HEK293T (cell line): ENCODE measurements at regions not wholly inside any gene's neighbourhood (a gene's known extent, or its start where the extent isn't known, plus 50 kb on each side); places are given as distances from the start of the nearest gene placed in this dataset.

Source experiments
- CTCF ChIA-PET: fragments of 350-600 bp; formaldehyde crosslinking; extraction: SDS; loops from one replicate; lab custom pipeline; 2021; ENCODE audit warnings: antibody characterized with exemption, inconsistent platforms; lab: Yijun Ruan, JAX
- POLR2A ChIA-PET: fragments of 350-600 bp; formaldehyde crosslinking; extraction: SDS; loops from one replicate; lab custom pipeline; 2020; ENCODE audit warnings: antibody characterized with exemption, inconsistent platforms; lab: Yijun Ruan, JAX
- DNase-seq: peaks from one replicate; pipeline ENCODE4 v3.0.0; 2012; ENCODE audit warnings: mixed read lengths; ENCODE audit errors: extremely low spot score
- ARNT ChIP-seq: fragments of 450-650 bp; IDR thresholded peaks from 2 replicates; pipeline ENCODE4 v1.6.1; 2017; ENCODE audit warnings: mild to moderate bottlenecking
- BHLHE40 ChIP-seq: fragments of 450-650 bp; IDR thresholded peaks from 2 replicates; pipeline ENCODE4 v1.6.1; 2016; ENCODE audit warnings: mild to moderate bottlenecking, moderate library complexity, borderline replicate concordance
- CTBP1 ChIP-seq: fragments of 450-650 bp; IDR thresholded peaks from 2 replicates; pipeline ENCODE4 v1.6.1; 2016; ENCODE audit warnings: borderline replicate concordance
- ELF4 ChIP-seq: fragments of 450-650 bp; IDR thresholded peaks from 2 replicates; pipeline ENCODE4 v1.6.1; 2017; ENCODE audit warnings: antibody characterized with exemption
- FOXA1 ChIP-seq: fragments of 450-650 bp; IDR thresholded peaks from 2 replicates; pipeline ENCODE4 v1.6.1; 2016; ENCODE audit warnings: mild to moderate bottlenecking
- FOXK2 ChIP-seq: fragments of 450-650 bp; IDR thresholded peaks from 2 replicates; pipeline ENCODE4 v1.6.1; 2016; ENCODE audit warnings: mild to moderate bottlenecking
- FOXM1 ChIP-seq: fragments of 450-650 bp; IDR thresholded peaks from 2 replicates; pipeline ENCODE4 v1.6.1; 2017; ENCODE audit warnings: mild to moderate bottlenecking, borderline replicate concordance
- HDGF ChIP-seq: fragments of 450-650 bp; IDR thresholded peaks from 2 replicates; pipeline ENCODE4 v1.6.1; 2017; ENCODE audit warnings: antibody characterized with exemption, borderline replicate concordance
- L3MBTL2 ChIP-seq: fragments of 450-650 bp; conservative IDR thresholded peaks from 2 replicates; pipeline ENCODE4 v1.6.1; 2016; ENCODE audit warnings: mild to moderate bottlenecking
- LEF1 ChIP-seq: fragments of 450-650 bp; IDR thresholded peaks from 2 replicates; pipeline ENCODE4 v1.6.1; 2017; ENCODE audit warnings: mild to moderate bottlenecking, borderline replicate concordance
- NFRKB ChIP-seq: fragments of 450-650 bp; IDR thresholded peaks from 2 replicates; pipeline ENCODE4 v1.6.1; 2016; ENCODE audit warnings: mild to moderate bottlenecking, moderate library complexity
- SP1 ChIP-seq: fragments of 450-650 bp; IDR thresholded peaks from 2 replicates; pipeline ENCODE4 v1.6.1; 2017
- SUZ12 ChIP-seq: fragments of 450-650 bp; IDR thresholded peaks from 2 replicates; pipeline ENCODE4 v1.6.1; 2016; ENCODE audit warnings: mild to moderate bottlenecking
- TARDBP ChIP-seq: fragments of 450-650 bp; IDR thresholded peaks from 2 replicates; pipeline ENCODE4 v1.6.1; 2016
- ZNF384 ChIP-seq: fragments of 450-650 bp; IDR thresholded peaks from 2 replicates; pipeline ENCODE4 v1.6.1; 2016
- TF ChIP-seq, protein P1 (sequence below): fragments of 450-650 bp; IDR thresholded peaks from 2 replicates; pipeline ENCODE4 v1.6.1; 2016

DNA sequence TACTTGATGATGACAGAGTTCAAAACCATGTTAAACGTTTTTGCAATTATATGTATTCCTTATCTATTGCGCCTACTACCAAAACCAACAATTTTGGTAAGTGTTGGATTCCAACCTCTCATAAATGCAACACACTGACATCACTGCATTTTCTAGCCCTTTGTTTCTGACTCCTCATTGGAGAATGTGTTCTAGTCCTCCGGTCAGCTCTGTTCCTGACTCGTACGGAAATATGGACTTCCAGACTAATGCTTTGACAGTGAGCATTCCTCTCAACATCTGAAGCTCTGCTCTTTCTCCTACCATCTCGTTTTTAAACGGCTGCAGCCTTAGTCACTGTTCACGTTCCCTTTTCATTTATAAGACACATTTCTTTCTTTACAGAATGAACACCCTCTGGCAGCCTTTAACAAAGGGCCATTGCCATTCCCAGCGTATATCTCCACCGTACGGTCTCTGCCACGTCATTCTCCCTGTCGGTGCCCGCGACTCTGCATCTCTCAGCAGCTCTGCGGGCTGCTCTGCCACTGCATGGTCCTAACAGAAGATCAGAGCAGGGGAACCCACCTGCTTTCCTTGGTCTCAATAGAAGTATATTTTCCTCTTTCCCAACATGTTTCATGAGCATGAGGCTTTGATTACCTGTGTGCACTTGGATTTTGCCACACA lies 103.0 kb upstream of the SYNDIG1 start:
- TF ChIP-seq ELF4 (no peak), CTBP1 (no peak), FOXK2 (no peak), TARDBP (no peak), HDGF (no peak), SP1 (no peak), NFRKB (no peak), FOXM1 (no peak), SUZ12 (no peak), ARNT (no peak), L3MBTL2 (no peak), LEF1 (no peak), FOXA1 (no peak)
- TF ChIP-seq, protein P1, sequence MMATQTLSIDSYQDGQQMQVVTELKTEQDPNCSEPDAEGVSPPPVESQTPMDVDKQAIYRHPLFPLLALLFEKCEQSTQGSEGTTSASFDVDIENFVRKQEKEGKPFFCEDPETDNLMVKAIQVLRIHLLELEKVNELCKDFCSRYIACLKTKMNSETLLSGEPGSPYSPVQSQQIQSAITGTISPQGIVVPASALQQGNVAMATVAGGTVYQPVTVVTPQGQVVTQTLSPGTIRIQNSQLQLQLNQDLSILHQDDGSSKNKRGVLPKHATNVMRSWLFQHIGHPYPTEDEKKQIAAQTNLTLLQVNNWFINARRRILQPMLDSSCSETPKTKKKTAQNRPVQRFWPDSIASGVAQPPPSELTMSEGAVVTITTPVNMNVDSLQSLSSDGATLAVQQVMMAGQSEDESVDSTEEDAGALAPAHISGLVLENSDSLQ = no peak
- ChIA-PET POLR2A (no interaction called here), CTCF (no interaction called here)
- no peak for DNase-seq

GRCh38 chr20:24365670-24366069 lies 103.8 kb upstream of the SYNDIG1 start:
- no peak for DNase-seq
- ChIA-PET POLR2A (no interaction called here), CTCF (no interaction called here)
- TF ChIP-seq LEF1 (no peak), FOXK2 (no peak), FOXA1 (no peak), SP1 (no peak), TARDBP (no peak), HDGF (no peak), SUZ12 (no peak), L3MBTL2 (no peak), CTBP1 (no peak), ARNT (no peak), ELF4 (no peak), ZNF384 (no peak), NFRKB (no peak), FOXM1 (no peak), BHLHE40 (no peak)
- TF ChIP-seq, protein P1 = no peak

DNA sequence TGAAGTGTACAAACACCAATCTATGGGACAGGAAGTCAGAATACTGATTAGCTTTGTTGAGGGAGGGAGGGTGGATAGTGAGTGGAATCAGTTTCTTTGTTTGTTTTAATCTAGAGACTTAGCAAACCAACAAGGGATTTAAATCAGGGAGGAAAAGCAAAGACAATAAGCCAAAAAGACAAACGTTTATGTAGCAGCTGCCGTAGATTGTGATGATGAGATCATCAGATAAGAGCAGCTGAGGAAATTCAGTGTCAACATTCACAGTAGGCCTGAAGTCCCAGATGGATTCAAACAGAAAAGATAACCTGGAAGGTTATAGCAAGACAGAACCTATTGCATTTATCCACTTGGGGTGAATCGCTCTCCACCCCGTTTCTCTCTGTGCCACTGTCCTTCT lies 104.9 kb upstream of the SYNDIG1 start:
- no peak for DNase-seq
- TF ChIP-seq LEF1 = no peak
- TF ChIP-seq SUZ12 = no peak
- TF ChIP-seq L3MBTL2 = no peak
- no peak for TF ChIP-seq FOXA1
- no peak for TF ChIP-seq CTBP1
- no peak for TF ChIP-seq ELF4
- no peak for TF ChIP-seq ZNF384
- no peak for TF ChIP-seq FOXK2
- CTCF ChIA-PET = no interaction called here
- POLR2A ChIA-PET = no interaction called here

GRCh38 chr20:24363031-24363430 lies 106.4 kb upstream of the SYNDIG1 start:
- ChIA-PET POLR2A (no interaction called here), CTCF (no interaction called here)
- no peak for TF ChIP-seq SP1
- no peak for TF ChIP-seq L3MBTL2
- TF ChIP-seq NFRKB = no peak
- TF ChIP-seq TARDBP = no peak
- no peak for TF ChIP-seq FOXK2
- TF ChIP-seq FOXA1 = no peak
- no peak for TF ChIP-seq ARNT
- TF ChIP-seq SUZ12 = no peak
- TF ChIP-seq, protein P1 = no peak
- TF ChIP-seq BHLHE40 = no peak
- no peak for TF ChIP-seq FOXM1
- TF ChIP-seq ZNF384 = no peak
- no peak for TF ChIP-seq CTBP1
- TF ChIP-seq ELF4 = no peak
- no peak for TF ChIP-seq LEF1
- TF ChIP-seq HDGF = no peak
- no peak for DNase-seq

DNA sequence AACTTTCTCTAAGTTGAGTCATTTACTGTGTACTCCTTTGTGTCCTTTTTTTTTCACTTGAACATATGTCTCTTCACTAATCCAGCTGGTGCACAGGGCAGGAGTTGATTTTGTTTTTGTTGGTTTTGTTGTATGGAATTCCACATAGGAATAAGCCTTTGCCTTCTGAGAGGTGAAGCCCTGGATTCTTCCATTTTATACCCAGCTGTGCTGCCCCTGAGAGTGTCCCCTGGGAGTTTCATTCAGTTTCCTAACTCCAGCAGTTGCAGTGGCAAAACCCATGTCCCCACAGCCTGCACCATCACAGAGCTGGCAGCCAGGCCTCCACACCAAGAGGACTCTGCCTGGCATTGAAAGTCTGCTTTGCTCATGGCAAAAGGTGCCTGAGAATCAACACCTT lies 107.3 kb upstream of the SYNDIG1 start:
- TF ChIP-seq, protein P1 = no peak
- TF ChIP-seq TARDBP = no peak
- no peak for TF ChIP-seq ELF4
- no peak for TF ChIP-seq LEF1
- no peak for DNase-seq
- ChIA-PET POLR2A (no interaction called here), CTCF (no interaction called here)

DNA sequence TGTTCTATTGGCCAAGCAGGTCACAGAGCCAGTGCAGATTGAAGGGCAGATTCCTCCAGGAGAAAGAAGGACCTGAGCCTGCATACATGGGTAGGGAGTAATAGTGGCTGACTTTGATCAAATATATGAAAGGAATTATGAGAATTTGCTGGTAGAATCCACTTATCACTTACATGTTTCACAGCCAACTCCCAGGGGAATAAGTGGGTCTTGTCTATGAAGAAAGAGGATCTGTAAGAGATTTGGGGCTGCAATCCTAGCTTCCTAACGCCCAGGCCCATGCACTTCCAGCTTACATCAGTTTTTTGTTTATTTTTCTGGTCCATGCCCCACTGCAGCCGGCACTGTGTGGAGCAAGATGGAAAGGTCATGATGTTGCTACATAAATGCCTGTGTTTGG lies 107.9 kb upstream of the SYNDIG1 start:
- ChIA-PET POLR2A (no interaction called here), CTCF (no interaction called here)
- TF ChIP-seq FOXM1 (no peak), ARNT (no peak), SP1 (no peak), CTBP1 (no peak), TARDBP (no peak), L3MBTL2 (no peak), HDGF (no peak), LEF1 (no peak)
- no peak for DNase-seq
